BLaER1 (cell line): ENCODE measurements at regions not wholly inside any gene's neighbourhood (a gene's known extent, or its start where the extent isn't known, plus 50 kb on each side); places are given as distances from the start of the nearest gene placed in this dataset.
"Not testable (repeated sequence)": the region's sequence is repeated elsewhere in the genome, so short reads cannot be mapped to it uniquely, and the experiment has no call there.

Source experiments
- H3K27ac ChIP-seq: shearing (Covaris generic); formaldehyde crosslinking; 2 replicates; pipeline ENCODE4 v1.8.1; 2022
- H3K27me3 ChIP-seq: shearing (Covaris generic); formaldehyde crosslinking; 2 replicates; pipeline ENCODE4 v1.8.1; 2022
- H3K36me3 ChIP-seq: shearing (Covaris generic); formaldehyde crosslinking; 2 replicates; pipeline ENCODE4 v1.8.1; 2022
- H3K4me1 ChIP-seq: shearing (Covaris generic); formaldehyde crosslinking; 2 replicates; pipeline ENCODE4 v1.8.1; 2022
- H3K4me2 ChIP-seq: shearing (Covaris generic); formaldehyde crosslinking; 2 replicates; pipeline ENCODE4 v1.8.1; 2022
- H3K4me3 ChIP-seq: shearing (Covaris generic); formaldehyde crosslinking; 2 replicates; pipeline ENCODE4 v1.8.1; 2022
- H3K9ac ChIP-seq: shearing (Covaris generic); formaldehyde crosslinking; 2 replicates; pipeline ENCODE4 v1.8.1; 2022
- H3K9me3 ChIP-seq: shearing (Covaris generic); formaldehyde crosslinking; 2 replicates; pipeline ENCODE4 v1.8.1; 2022
- H4K20me1 ChIP-seq: shearing (Covaris generic); formaldehyde crosslinking; 2 replicates; pipeline ENCODE4 v1.8.1; 2022
- Cebpa-rat ChIP-seq: shearing (Covaris generic); IDR thresholded peaks from 2 replicates; pipeline ENCODE4 v1.8.1; 2022

DNA sequence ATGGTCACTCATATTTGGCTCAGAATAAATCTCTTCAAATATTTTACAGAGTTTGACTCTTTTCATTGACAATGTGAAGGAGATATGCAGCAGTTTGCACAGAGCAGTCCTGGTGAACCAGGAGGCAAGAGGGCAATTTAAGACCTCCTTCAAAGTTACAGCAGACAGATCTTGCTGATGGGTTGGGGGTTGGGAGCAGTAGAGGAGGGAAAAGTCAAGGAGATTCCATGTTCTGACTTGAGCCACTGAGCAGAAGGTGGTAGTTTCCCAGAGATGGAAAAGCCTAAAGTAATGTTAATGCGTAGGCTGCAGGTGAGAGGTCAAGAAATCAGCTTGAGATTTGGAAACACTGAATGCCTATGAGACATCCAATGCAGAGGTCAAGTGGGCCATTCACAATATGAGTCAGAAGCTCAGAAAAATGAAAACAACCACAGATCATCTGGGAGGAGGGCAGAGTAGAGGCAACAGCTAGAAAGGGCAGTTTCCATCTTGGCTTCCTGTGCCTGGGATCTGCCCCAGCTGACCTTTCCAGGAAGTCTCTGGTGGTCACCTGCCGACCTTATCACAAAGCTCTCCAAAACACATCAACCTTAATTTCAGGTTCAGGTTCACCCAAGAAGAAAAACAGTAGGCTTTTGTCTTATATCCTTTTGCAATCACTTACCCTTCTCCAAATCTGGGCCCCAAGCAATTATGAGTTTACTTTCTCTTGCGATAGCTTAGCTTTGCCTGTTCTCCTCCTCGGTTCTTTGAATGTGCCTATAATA lies 197.5 kb upstream of the ARL4C start:
- H3K4me2 ChIP-seq: no peak overlapping the region
- H3K4me3 ChIP-seq: no peak overlapping the region

GRCh38 chr2:234693681-234694190 lies 196.9 kb upstream of the ARL4C start:
- H4K20me1 ChIP-seq, H3K27me3 ChIP-seq, H3K4me2 ChIP-seq, H3K4me1 ChIP-seq, H3K4me3 ChIP-seq, H3K27ac ChIP-seq, H3K9ac ChIP-seq, H3K36me3 ChIP-seq: not testable (repeated sequence)
- H3K9me3 ChIP-seq: peaks cover 45% of the 10 kb centered on the region

More for the DNA sequence above, 197.5 kb upstream of the ARL4C start:
- H3K36me3 ChIP-seq: no peaks in the 10 kb centered on the region
- no peak for TF ChIP-seq Cebpa-rat
- H3K27ac ChIP-seq: no peak overlapping the region
- H3K9ac ChIP-seq: no peak overlapping the region
- no peaks in the 10 kb centered on the region for H4K20me1 ChIP-seq
- H3K4me1 ChIP-seq: no peaks in the 10 kb centered on the region
- H3K27me3 ChIP-seq: no peaks in the 10 kb centered on the region
- peaks cover 52% of the 10 kb centered on the region for H3K9me3 ChIP-seq

GRCh38 chr2:234693191-234693590 lies 196.3 kb upstream of the ARL4C start:
- not testable (repeated sequence) for H3K27me3 ChIP-seq, H3K27ac ChIP-seq, H3K9ac ChIP-seq, H3K4me2 ChIP-seq, H3K4me1 ChIP-seq, H3K36me3 ChIP-seq, H4K20me1 ChIP-seq, H3K4me3 ChIP-seq
- peaks cover 40% of the 10 kb centered on the region for H3K9me3 ChIP-seq

- H4K20me1 ChIP-seq: no peaks in the 10 kb centered on the region
- H3K4me3 ChIP-seq: no peak overlapping the region
- no peaks in the 10 kb centered on the region for H3K4me1 ChIP-seq
- no peak overlapping the region for H3K9ac ChIP-seq
- no peak overlapping the region for H3K27ac ChIP-seq
- no peak for TF ChIP-seq Cebpa-rat
- no peak overlapping the region for H3K4me2 ChIP-seq
- no peaks in the 10 kb centered on the region for H3K27me3 ChIP-seq
- peaks cover 31% of the 10 kb centered on the region for H3K9me3 ChIP-seq
- H3K36me3 ChIP-seq: no peaks in the 10 kb centered on the region
These were observed 195.4 kb upstream of the ARL4C start for GRCh38 chr2:234691968-234692955.

- Histone ChIP-seq H3K9ac (no peak overlapping the region), H3K4me1 (no peaks in the 10 kb centered on the region), H3K4me2 (no peak overlapping the region)
These were observed 194.3 kb upstream of the ARL4C start for GRCh38 chr2:234691214-234691575.

DNA sequence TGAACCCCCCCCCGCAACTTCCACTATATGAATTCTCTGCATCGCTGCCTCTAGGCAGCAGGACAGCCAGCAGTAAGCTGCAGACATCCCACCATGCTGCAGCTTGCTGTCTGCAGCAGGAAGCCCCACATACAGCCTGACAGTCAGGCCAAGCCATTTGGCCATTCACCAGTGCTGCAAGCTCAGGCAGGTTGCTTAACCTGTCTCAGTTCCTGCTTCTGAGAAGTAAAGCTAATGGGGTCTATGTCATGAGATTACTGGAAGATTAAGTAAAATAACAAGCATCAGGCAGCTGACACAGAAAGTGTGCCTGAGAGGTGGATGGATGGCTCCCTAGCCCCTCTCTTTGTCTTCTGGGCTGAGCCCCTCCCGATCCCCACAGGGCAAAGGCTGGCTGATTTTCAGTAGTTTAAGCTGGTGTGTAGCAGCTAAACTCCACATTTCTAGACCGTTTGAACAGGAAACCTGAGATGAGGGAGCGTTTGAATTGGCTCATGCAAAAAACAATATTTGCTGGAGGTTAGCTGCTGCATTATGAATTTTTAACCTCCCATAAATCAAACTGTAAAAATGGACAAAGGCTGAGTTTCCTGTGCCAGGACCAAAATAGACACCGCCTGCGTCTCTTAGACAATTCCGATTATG lies 193.8 kb upstream of the ARL4C start:
- peaks cover 17% of the 10 kb centered on the region for H3K9me3 ChIP-seq
- H3K27ac ChIP-seq: no peak overlapping the region
- H3K4me3 ChIP-seq: no peak overlapping the region
- no peaks in the 10 kb centered on the region for H4K20me1 ChIP-seq
- no peaks in the 10 kb centered on the region for H3K36me3 ChIP-seq
- H3K9ac ChIP-seq: no peak overlapping the region
- no peaks in the 10 kb centered on the region for H3K4me1 ChIP-seq
- no peaks in the 10 kb centered on the region for H3K27me3 ChIP-seq
- H3K4me2 ChIP-seq: no peak overlapping the region
- TF ChIP-seq Cebpa-rat: no peak

More at GRCh38 chr2:234691214-234691575, 194.3 kb upstream of the ARL4C start:
- Histone ChIP-seq H3K9me3 (peaks cover 20% of the 10 kb centered on the region), H3K27me3 (no peaks in the 10 kb centered on the region), H3K36me3 (no peaks in the 10 kb centered on the region), H3K4me3 (no peak overlapping the region), H4K20me1 (no peaks in the 10 kb centered on the region), H3K27ac (no peak overlapping the region)
- TF ChIP-seq Cebpa-rat: no peak

DNA sequence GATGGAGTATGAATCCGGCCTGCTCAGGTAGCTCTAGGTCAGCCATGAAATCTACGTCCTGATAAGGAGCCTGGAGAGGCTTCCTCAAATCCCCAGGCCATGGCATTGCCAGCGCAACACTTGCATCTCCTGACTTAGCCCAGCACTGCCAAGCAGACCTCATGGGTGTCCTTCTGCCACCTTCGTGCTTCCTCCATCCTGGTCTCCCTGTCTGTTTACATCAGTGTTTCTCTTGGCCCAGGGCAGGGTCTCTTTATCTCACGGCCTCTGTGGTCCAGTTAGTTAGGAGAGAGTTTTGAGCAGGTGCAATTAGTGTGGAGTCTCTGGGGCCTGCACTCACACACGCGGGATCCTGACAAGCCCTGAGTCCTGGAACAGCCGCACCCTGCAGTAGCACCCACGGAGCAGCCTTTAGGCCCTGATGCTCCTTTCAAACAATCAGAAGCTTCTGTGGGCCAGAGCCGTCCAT lies 193.1 kb upstream of the ARL4C start:
- Histone ChIP-seq H3K9ac (no peak overlapping the region), H3K4me3 (no peak overlapping the region), H4K20me1 (no peaks in the 10 kb centered on the region), H3K27me3 (no peaks in the 10 kb centered on the region), H3K27ac (no peak overlapping the region), H3K36me3 (no peaks in the 10 kb centered on the region), H3K9me3 (peaks cover 9% of the 10 kb centered on the region), H3K4me1 (no peaks in the 10 kb centered on the region), H3K4me2 (no peak overlapping the region)
- no peak for TF ChIP-seq Cebpa-rat

DNA sequence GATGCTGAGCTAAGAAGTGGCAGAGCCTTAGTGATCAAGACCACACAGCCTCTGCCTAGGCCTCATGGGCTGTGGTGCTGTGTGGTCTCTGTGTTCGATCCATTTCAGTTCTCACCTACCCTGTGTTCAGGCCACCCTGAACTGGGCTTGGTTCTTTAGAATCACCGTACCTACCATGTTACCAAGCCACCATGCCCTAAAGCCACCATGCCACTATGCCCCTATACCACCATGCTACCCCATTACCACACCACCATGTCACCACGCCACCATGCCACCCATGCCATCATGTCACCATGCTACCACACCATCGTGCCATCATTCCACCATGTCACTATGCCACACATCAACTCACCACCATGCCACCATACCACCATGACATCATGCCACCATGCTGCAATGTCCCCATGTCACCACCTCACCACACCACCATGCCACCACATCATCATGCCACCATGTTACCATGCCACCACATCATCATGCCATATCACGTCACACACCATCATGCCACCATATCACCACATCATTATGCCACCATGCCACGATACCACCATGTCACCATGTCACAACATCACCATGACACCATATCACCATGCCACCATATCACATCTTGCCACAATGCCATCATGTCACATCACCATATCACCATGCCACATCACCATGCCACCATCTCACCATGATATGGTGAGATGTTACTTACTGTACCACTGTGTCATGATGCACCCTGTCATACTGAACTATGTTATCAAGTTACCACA lies 191.0 kb upstream of the ARL4C start:
- Histone ChIP-seq H3K4me2 (no peak overlapping the region), H3K27ac (no peak overlapping the region), H3K4me3 (no peak overlapping the region), H3K4me1 (no peaks in the 10 kb centered on the region), H3K36me3 (no peaks in the 10 kb centered on the region), H3K9ac (no peak overlapping the region), H3K27me3 (no peaks in the 10 kb centered on the region), H4K20me1 (no peaks in the 10 kb centered on the region), H3K9me3 (no peaks in the 10 kb centered on the region)
- TF ChIP-seq Cebpa-rat: no peak
